HG03457 (cell line): ENCODE measurements at regions not wholly inside any gene's neighbourhood (a gene's known extent, or its start where the extent isn't known, plus 50 kb on each side); places are given as distances from the start of the nearest gene placed in this dataset.

Experiments used
- ATAC-seq: cut with Tn5 transposase; IDR thresholded peaks from one replicate; pipeline ENCODE4 v1.9.1; 2021; ENCODE audit warnings: moderate number of reproducible peaks; ENCODE audit not compliant: unreplicated experiment

- ATAC-seq, result no peak
Observed at GRCh38 chr21:28110716-28111115, 882.0 kb downstream of the LTN1 start.

- ATAC-seq, result no peak
Observed at GRCh38 chr21:28110074-28110473, 882.6 kb downstream of the LTN1 start.

GRCh38 chr21:28106370-28106890, 886.2 kb downstream of the LTN1 start:
- ATAC-seq, result no peak

- no peak for ATAC-seq
Observed at GRCh38 chr21:28104346-28104745, 888.3 kb downstream of the LTN1 start.

- ATAC-seq, result no peak
Observed at GRCh38 chr21:28100366-28100765, 892.3 kb downstream of the LTN1 start.

GRCh38 chr21:28099001-28099705, 893.5 kb downstream of the LTN1 start:
- ATAC-seq, result no peak

GRCh38 chr21:28091466-28091865, 901.2 kb downstream of the LTN1 start:
- no peak for ATAC-seq

GRCh38 chr21:28090546-28090945, 902.1 kb downstream of the LTN1 start:
- no peak for ATAC-seq

- no peak for ATAC-seq
Observed at GRCh38 chr21:28089599-28090441, 902.9 kb downstream of the LTN1 start.

- ATAC-seq, result no peak
Observed at GRCh38 chr21:28086861-28087581, 905.7 kb downstream of the LTN1 start.

- ATAC-seq, result no peak
Observed at GRCh38 chr21:28084951-28085350, 907.7 kb downstream of the LTN1 start.

GRCh38 chr21:28083350-28083749, 909.3 kb downstream of the LTN1 start:
- no peak for ATAC-seq

- ATAC-seq, result no peak
Observed at GRCh38 chr21:28078126-28078525, 914.6 kb downstream of the LTN1 start.

- ATAC-seq, result no peak
Observed at GRCh38 chr21:28074676-28075075, 918.0 kb downstream of the LTN1 start.

GRCh38 chr21:28072601-28073000, 920.1 kb downstream of the LTN1 start:
- ATAC-seq, result no peak

- ATAC-seq, result no peak
Observed at GRCh38 chr21:28069450-28069923, 923.2 kb downstream of the LTN1 start.

- ATAC-seq, result no peak
Observed at GRCh38 chr21:28068455-28069358, 924.0 kb downstream of the LTN1 start.

GRCh38 chr21:28066596-28067387, 925.9 kb downstream of the LTN1 start:
- ATAC-seq, result no peak

- no peak for ATAC-seq
Observed at GRCh38 chr21:28066076-28066475, 926.6 kb downstream of the LTN1 start.
